Nephron progenitor cell (in vitro differentiated cells): ENCODE measurements at regions not wholly inside any gene's neighbourhood (a gene's known extent, or its start where the extent isn't known, plus 50 kb on each side); places are given as distances from the start of the nearest gene placed in this dataset.

Experiments used
- DNase-seq: peaks from one replicate; pipeline ENCODE4 v3.0.0; 2021
- H3K27ac Mint-ChIP-seq: 2 replicates; pipeline ENCODE4 v1.8.0; 2021; ENCODE audit warnings: mild to moderate bottlenecking, moderate library complexity, mixed read lengths
- H3K27me3 Mint-ChIP-seq: 2 replicates; pipeline ENCODE4 v1.8.0; 2021; ENCODE audit warnings: mild to moderate bottlenecking, low read depth, mixed read lengths; ENCODE audit not compliant: poor library complexity
- H3K36me3 Mint-ChIP-seq: 2 replicates; pipeline ENCODE4 v1.8.0; 2021; ENCODE audit warnings: low read depth, mixed read lengths
- H3K4me1 Mint-ChIP-seq: 2 replicates; pipeline ENCODE4 v1.8.0; 2021; ENCODE audit warnings: mixed read lengths
- H3K4me3 Mint-ChIP-seq: 2 replicates; pipeline ENCODE4 v1.8.0; 2021; ENCODE audit warnings: mild to moderate bottlenecking, moderate library complexity, mixed read lengths
- H3K9me3 Mint-ChIP-seq: 2 replicates; pipeline ENCODE4 v1.8.0; 2021; ENCODE audit warnings: mild to moderate bottlenecking, moderate library complexity, mixed read lengths
- CTCF ChIP-seq: fragments of 200-600 bp; sonication (generic); IDR thresholded peaks from 2 replicates; pipeline ENCODE4 v1.5.0; 2021; ENCODE audit warnings: antibody characterized with exemption

- H3K27ac Mint-ChIP-seq: no peak overlapping the region
- TF ChIP-seq CTCF: no peak
- H3K9me3 Mint-ChIP-seq: no peaks in the 10 kb centered on the region
- H3K4me1 Mint-ChIP-seq: no peaks in the 10 kb centered on the region
- no peak overlapping the region for H3K4me3 Mint-ChIP-seq
- H3K36me3 Mint-ChIP-seq: no peaks in the 10 kb centered on the region
- no peaks in the 10 kb centered on the region for H3K27me3 Mint-ChIP-seq
- no peak for DNase-seq
Measured at GRCh38 chr2:14180333-14180732, 452.2 kb upstream of the LRATD1 start.

GRCh38 chr2:14182227-14182946, 450.1 kb upstream of the LRATD1 start:
- no peak overlapping the region for H3K27ac Mint-ChIP-seq
- no peak overlapping the region for H3K4me3 Mint-ChIP-seq
- TF ChIP-seq CTCF: no peak
- H3K36me3 Mint-ChIP-seq: no peaks in the 10 kb centered on the region
- no peaks in the 10 kb centered on the region for H3K9me3 Mint-ChIP-seq
- no peak for DNase-seq
- H3K4me1 Mint-ChIP-seq: no peaks in the 10 kb centered on the region
- no peaks in the 10 kb centered on the region for H3K27me3 Mint-ChIP-seq

GRCh38 chr2:14185906-14186305, 446.6 kb upstream of the LRATD1 start:
- no peak for TF ChIP-seq CTCF
- Mint-ChIP-seq H3K4me3 (no peak overlapping the region), H3K4me1 (no peaks in the 10 kb centered on the region), H3K36me3 (no peaks in the 10 kb centered on the region), H3K27me3 (no peaks in the 10 kb centered on the region), H3K9me3 (no peaks in the 10 kb centered on the region), H3K27ac (no peak overlapping the region)
- no peak for DNase-seq

- Mint-ChIP-seq H3K9me3 (no peaks in the 10 kb centered on the region), H3K36me3 (no peaks in the 10 kb centered on the region), H3K4me1 (no peaks in the 10 kb centered on the region), H3K27ac (no peak overlapping the region), H3K4me3 (no peak overlapping the region), H3K27me3 (no peaks in the 10 kb centered on the region)
- no peak for TF ChIP-seq CTCF
- no peak for DNase-seq
Measured at GRCh38 chr2:14188446-14188845, 444.1 kb upstream of the LRATD1 start.

GRCh38 chr2:14189929-14190328, 442.6 kb upstream of the LRATD1 start:
- H3K4me3 Mint-ChIP-seq: no peak overlapping the region
- H3K9me3 Mint-ChIP-seq: no peaks in the 10 kb centered on the region
- H3K4me1 Mint-ChIP-seq: no peaks in the 10 kb centered on the region
- TF ChIP-seq CTCF: no peak
- H3K27me3 Mint-ChIP-seq: no peaks in the 10 kb centered on the region
- no peaks in the 10 kb centered on the region for H3K36me3 Mint-ChIP-seq
- no peak for DNase-seq
- H3K27ac Mint-ChIP-seq: no peak overlapping the region

GRCh38 chr2:14194233-14194632, 438.3 kb upstream of the LRATD1 start:
- DNase-seq: no peak
- Mint-ChIP-seq H3K27ac (no peak overlapping the region), H3K36me3 (no peaks in the 10 kb centered on the region), H3K4me1 (no peaks in the 10 kb centered on the region), H3K27me3 (no peaks in the 10 kb centered on the region), H3K9me3 (no peaks in the 10 kb centered on the region), H3K4me3 (no peak overlapping the region)
- TF ChIP-seq CTCF: no peak
